ENCODE measurements at regions not wholly inside any gene's neighbourhood (a gene's known extent, or its start where the extent isn't known, plus 50 kb on each side); places are given as distances from the start of the nearest gene placed in this dataset.
"Not testable (repeated sequence)": the region's sequence is repeated elsewhere in the genome, so short reads cannot be mapped to it uniquely, and the experiment has no call there.

DNA sequence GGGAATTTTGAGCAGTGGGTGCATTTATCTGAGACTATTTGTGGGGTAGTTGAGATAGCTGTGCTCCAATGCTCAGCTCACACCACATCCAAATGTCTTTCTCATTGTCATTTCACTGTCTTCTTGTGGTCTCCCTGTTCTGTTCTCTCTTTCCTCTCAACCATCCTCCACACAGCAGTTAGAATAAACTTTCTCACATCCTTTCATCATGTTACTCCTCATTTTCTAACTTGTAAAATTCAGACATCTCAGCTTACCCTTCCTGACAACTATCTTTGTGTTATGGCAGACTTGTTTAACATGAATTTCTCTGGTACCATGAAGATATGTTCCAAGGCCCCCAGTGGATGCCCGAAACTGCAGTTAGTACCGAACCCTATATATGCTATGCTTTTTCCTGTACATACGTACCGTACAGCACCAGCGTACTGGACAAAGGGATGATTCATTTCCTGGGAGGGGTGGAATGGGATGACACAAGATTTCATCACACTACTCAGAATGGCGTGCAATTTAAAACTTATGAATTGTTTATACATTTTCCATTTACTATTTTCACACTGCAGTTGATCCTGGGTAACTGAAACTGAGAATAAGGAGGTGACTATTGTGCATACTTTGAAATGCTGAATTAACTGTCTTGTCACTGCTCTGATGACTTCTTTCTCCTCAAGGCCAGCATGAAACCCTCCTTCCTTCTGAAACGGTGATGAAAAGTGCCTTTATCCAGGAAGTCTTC is 177.1 kb upstream of the SLC38A2 start:
- TF ChIP-seq, protein P1, sequence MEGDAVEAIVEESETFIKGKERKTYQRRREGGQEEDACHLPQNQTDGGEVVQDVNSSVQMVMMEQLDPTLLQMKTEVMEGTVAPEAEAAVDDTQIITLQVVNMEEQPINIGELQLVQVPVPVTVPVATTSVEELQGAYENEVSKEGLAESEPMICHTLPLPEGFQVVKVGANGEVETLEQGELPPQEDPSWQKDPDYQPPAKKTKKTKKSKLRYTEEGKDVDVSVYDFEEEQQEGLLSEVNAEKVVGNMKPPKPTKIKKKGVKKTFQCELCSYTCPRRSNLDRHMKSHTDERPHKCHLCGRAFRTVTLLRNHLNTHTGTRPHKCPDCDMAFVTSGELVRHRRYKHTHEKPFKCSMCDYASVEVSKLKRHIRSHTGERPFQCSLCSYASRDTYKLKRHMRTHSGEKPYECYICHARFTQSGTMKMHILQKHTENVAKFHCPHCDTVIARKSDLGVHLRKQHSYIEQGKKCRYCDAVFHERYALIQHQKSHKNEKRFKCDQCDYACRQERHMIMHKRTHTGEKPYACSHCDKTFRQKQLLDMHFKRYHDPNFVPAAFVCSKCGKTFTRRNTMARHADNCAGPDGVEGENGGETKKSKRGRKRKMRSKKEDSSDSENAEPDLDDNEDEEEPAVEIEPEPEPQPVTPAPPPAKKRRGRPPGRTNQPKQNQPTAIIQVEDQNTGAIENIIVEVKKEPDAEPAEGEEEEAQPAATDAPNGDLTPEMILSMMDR (IDR thresholded peaks at IDR 0.05) = no peak
- Histone ChIP-seq H3K4me3 (no peak overlapping the region), H3K27ac (no peak overlapping the region), H3K4me1 (ENCODE audit: control insufficient read depth in 1 of 2, low read depth in 2 of 2) (peaks cover under 1 to 19% of the 10 kb centered on the region in 2 donors), H3K36me3 (no peaks in the 10 kb centered on the region), H3K9me3 (no peaks in the 10 kb centered on the region), H3K27me3 (replicated peaks; ENCODE audit: insufficient read depth) (no peaks in the 10 kb centered on the region)
- ATAC-seq (ENCODE audit: insufficient number of reproducible peaks, low FRiP score, low read depth) (no peak), DNase-seq (ENCODE audit: low spot score) (no peak)

- Histone ChIP-seq H3K27me3 (replicated peaks; ENCODE audit: insufficient read depth) (no peaks in the 10 kb centered on the region), H3K27ac (no peak overlapping the region), H3K36me3 (no peaks in the 10 kb centered on the region), H3K9me3 (no peaks in the 10 kb centered on the region), H3K4me1 (ENCODE audit: control insufficient read depth in 1 of 2, low read depth in 2 of 2) (peaks cover 0 to 11% of the 10 kb centered on the region in 2 donors), H3K4me3 (no peak overlapping the region)
- TF ChIP-seq, protein P1 (IDR thresholded peaks at IDR 0.05) = no peak
- ATAC-seq (ENCODE audit: insufficient number of reproducible peaks, low FRiP score, low read depth) = no peak
- DNase-seq (ENCODE audit: low spot score) = no peak
These were observed 176.1 kb upstream of the SLC38A2 start for GRCh38 chr12:46548605-46549071.

- Histone ChIP-seq H3K36me3 (no peaks in the 10 kb centered on the region), H3K9me3 (no peaks in the 10 kb centered on the region), H3K27me3 (replicated peaks; ENCODE audit: insufficient read depth) (no peaks in the 10 kb centered on the region), H3K27ac (no peak overlapping the region), H3K4me1 (ENCODE audit: control insufficient read depth in 1 of 2, low read depth in 2 of 2) (peaks cover 0 to 7% of the 10 kb centered on the region in 2 donors), H3K4me3 (no peak overlapping the region)
- DNase-seq (ENCODE audit: low spot score) (no peak), ATAC-seq (ENCODE audit: insufficient number of reproducible peaks, low FRiP score, low read depth) (no peak)
- TF ChIP-seq, protein P1 (IDR thresholded peaks at IDR 0.05) = no peak
These were observed 175.1 kb upstream of the SLC38A2 start for GRCh38 chr12:46547421-46548354.

- no peaks in the 10 kb centered on the region for H3K36me3 ChIP-seq
- ATAC-seq (ENCODE audit: insufficient number of reproducible peaks, low FRiP score, low read depth) (no peak), DNase-seq (ENCODE audit: low spot score) (no peak)
- TF ChIP-seq, protein P1 (IDR thresholded peaks at IDR 0.05) = no peak
- no peaks in the 10 kb centered on the region for H3K27me3 ChIP-seq (replicated peaks; ENCODE audit: insufficient read depth)
- no peak overlapping the region for H3K4me3 ChIP-seq
- H3K4me1 ChIP-seq (ENCODE audit: control insufficient read depth in 1 of 2, low read depth in 2 of 2) = peaks cover 0 to 7% of the 10 kb centered on the region in 2 donors
- H3K27ac ChIP-seq = no peak overlapping the region
- no peaks in the 10 kb centered on the region for H3K9me3 ChIP-seq
These were observed 174.2 kb upstream of the SLC38A2 start for GRCh38 chr12:46546634-46547273.

DNA sequence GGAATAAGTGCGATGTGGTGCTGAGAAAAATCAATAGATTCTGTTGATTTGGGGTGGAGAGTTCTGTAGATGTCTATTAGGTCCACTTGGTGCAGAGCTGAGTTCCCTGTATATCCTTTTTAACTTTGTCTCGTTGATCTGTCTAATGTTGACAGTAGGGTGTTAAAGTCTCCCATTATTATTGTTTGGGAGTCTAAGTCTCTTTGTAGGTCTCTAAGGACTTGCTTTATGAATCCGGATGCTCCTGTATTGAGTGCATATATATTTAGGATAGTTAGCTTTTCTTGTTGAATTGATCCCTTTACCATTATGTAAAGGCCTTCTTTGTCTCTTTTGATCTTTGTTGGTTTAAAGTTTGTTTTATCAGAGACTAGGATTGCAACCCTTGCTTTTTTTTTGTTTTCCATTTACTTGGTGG is 170.8 kb upstream of the SLC38A2 start:
- H3K27ac ChIP-seq; H3K36me3 ChIP-seq; H3K9me3 ChIP-seq; ATAC-seq (ENCODE audit: insufficient number of reproducible peaks, low FRiP score, low read depth); DNase-seq (ENCODE audit: low spot score); H3K27me3 ChIP-seq (replicated peaks; ENCODE audit: insufficient read depth); H3K4me1 ChIP-seq (ENCODE audit: control insufficient read depth in 1 of 2, low read depth in 2 of 2); H3K4me3 ChIP-seq: not testable (repeated sequence)
